GM12874 (cell line): ENCODE measurements at regions not wholly inside any gene's neighbourhood (a gene's known extent, or its start where the extent isn't known, plus 50 kb on each side); places are given as distances from the start of the nearest gene placed in this dataset.

ENCODE experiments used
- TF ChIP-seq, protein P1 (sequence below): IDR thresholded peaks from 2 replicates; pipeline ENCODE4 v1.5.1; 2011; ENCODE audit warnings: low read depth, mild to moderate bottlenecking, control low read depth, low read length, moderate library complexity; ENCODE audit not compliant: insufficient read depth

DNA sequence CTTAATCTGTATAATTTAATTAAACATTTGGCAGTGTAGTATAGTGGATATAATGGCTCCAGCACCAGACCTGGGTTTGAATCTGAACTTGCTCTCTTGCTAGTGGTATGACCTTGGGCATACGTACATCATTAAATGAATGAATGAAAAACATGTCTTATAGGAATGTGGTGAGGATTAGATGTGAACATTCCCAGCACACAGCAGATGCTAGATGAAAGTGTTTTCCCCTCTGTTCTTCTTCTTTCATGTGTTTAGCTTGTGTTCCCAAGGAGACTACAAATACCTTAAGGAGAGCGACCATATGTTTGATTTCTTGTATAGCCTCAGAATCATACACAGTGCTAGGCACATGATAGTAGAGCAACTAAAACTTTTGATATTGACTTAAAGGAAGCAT lies 56.5 kb downstream of the CT47B1 start:
- TF ChIP-seq, protein P1, sequence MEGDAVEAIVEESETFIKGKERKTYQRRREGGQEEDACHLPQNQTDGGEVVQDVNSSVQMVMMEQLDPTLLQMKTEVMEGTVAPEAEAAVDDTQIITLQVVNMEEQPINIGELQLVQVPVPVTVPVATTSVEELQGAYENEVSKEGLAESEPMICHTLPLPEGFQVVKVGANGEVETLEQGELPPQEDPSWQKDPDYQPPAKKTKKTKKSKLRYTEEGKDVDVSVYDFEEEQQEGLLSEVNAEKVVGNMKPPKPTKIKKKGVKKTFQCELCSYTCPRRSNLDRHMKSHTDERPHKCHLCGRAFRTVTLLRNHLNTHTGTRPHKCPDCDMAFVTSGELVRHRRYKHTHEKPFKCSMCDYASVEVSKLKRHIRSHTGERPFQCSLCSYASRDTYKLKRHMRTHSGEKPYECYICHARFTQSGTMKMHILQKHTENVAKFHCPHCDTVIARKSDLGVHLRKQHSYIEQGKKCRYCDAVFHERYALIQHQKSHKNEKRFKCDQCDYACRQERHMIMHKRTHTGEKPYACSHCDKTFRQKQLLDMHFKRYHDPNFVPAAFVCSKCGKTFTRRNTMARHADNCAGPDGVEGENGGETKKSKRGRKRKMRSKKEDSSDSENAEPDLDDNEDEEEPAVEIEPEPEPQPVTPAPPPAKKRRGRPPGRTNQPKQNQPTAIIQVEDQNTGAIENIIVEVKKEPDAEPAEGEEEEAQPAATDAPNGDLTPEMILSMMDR, result no peak

DNA sequence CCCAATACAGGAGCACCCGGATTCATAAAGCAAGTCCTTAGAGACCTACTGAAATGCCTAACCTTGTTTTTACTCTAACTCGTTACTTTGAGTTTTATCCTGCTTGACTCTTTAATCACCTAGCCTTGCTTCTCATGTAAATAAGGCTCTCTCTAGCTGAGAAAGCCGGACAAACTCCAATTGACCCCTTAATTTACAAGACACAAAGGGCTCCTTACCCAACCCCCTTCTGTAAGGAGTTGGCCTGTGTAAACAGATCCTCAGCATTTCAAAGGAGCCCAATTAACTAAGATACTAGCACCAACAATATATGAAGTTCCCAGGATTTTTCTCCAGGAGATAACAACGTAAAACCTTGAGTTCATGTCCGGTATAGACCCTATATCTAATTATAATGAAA lies 61.7 kb downstream of the CT47B1 start:
- TF ChIP-seq, protein P1, result no peak

DNA sequence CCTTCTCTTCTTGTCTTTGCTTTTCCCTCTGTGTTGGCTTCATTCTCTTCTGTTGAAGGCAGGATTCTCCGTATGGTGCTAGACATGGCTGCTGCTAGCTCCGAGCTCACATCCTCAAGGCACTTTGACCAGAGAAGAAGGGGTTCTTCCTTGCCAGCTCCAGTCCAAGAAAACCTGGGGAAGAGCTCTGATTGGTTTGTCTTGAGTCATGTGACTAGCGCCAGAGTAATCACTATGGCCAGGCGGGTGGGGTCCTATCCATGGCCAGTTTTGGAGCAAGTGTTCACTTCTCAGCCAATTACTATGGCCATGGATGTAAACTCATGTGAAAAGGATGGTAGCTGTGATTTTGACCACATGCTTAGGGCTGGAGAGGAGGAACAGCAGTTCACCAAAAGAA lies 74.2 kb downstream of the CT47B1 start:
- TF ChIP-seq, protein P1, result no peak

DNA sequence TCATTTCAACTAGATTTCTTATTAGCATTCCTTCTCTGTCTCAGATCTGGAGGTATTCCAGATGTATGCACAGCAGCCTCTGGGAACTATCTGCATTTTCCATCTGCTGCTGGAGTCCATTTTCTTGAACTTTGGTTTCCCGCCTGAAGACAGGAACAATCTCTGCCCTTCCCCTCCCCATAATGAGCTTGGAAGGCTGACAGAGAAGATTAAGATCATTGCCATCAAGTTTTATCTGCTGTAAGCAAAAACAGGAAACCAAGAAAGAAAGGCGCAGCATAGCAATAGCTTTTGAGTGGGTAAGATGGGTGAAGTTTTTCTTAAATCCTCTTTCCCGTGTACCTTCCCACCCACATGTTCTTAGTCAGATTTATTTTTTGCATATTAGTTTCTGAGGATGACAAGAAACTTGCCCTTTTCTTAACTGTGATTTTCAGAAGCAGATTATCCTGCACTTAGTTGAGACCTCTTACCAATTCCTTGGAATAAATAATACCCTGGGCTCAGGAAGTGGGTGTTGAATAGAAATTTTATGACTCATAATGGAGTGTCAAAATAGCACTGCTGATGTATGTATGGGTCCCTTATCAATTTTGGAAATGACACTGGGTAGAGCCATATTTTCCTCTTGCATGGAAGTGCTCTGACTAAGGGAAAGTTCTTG lies 78.3 kb downstream of the CT47B1 start:
- TF ChIP-seq, protein P1, result no peak

DNA sequence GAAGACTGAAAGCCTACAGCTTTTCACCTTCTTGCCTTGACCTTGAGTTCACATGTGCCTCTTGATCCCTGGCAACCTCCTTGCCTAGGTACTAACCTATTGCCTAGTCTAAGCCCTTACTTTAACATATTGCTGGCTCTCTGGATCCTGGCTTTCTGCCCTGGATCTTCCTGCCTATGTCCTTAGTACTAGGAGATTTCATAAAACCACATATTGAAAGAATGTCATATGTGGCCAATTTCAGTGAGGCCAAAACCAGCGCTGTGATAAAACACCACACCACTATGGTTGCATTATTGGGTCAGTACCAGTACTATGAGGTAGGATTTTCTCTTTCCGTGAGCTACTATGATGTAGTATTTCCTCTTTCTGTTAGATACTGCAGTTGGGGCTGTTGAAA lies 80.4 kb downstream of the CT47B1 start:
- TF ChIP-seq, protein P1, result no peak

DNA sequence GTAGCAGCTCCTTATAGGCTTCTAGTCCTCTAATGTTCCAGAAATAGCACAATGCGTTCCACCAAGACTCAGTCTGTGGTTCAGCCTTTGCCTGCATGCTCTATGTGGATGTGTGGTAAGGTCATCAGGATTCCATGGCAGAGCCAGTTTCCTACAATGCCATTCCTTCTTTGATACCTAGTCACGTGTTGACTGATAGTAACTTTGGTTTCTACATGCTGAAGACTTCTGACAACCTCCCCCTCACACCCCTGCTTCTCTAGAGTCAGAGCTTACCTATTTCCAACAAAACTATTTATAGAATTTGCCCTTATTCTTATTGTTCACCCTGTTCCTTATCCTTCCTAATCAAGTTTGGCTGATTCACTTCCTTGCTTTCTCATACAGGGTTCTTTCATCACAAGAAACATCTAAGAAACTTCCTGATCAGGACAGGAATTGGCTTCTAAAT lies 81.1 kb downstream of the CT47B1 start:
- TF ChIP-seq, protein P1, result no peak

DNA sequence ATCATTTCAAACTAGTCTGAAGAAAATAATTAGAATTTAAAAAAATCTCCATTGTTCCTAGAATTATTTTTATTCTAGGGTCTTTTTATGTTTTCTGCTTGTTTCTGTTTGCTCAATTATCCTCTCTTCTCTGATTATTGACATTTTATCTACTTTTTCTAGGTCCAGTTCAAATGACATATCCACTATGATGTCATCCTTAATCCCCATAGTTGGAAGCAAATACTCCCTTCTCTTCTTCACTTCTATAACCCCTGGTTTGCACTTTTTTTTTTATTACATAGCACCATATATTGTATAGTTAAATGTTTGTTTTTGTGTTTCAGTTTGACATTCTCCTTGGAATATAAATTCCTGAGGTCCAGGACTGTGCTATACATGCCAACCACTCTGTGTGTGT lies 82.6 kb downstream of the CT47B1 start:
- TF ChIP-seq, protein P1, result no peak
